Epithelial cell of esophagus (primary cell): ENCODE measurements at regions not wholly inside any gene's neighbourhood (a gene's known extent, or its start where the extent isn't known, plus 50 kb on each side); places are given as distances from the start of the nearest gene placed in this dataset.
A peak's percentile ranks its signal among the peaks of the same experiment; 100 is the strongest.

Source experiments
- DNase-seq: peaks from one replicate; pipeline ENCODE4 v3.0.0; 2010; ENCODE audit warnings: low read depth
- H3K4me3 ChIP-seq: 2 replicates; pipeline ENCODE4 v1.5.1; 2011; ENCODE audit warnings: mild to moderate bottlenecking, low read length, control low read depth
- TF ChIP-seq, protein P1 (sequence below): IDR thresholded peaks from 2 replicates; pipeline ENCODE4 v1.5.1; 2011; ENCODE audit warnings: low read depth, mild to moderate bottlenecking, low read length, control low read depth, inconsistent platforms; ENCODE audit not compliant: insufficient read depth; ENCODE audit errors: missing control alignments

DNA sequence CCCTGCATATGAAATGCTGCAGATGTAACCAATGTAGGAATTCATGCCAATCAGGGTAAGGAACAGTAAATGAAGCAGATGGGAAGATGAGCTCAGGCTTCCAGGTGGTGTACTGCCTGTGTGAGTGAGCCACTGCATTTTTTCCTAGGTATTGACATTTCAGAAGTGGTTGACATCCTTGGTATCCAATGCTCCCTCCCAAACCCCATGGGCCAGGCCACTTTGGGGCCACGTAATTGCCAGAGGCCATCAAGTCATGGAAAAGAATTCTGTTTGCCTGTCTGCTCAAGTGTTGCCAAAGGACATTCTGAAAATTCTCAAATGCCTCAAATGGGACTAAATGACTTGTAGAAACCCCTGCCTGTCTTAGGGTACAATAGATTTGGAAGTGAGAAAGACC, 384.6 kb downstream of the GATA3 start:
- DNase-seq: no peak
- TF ChIP-seq, protein P1, sequence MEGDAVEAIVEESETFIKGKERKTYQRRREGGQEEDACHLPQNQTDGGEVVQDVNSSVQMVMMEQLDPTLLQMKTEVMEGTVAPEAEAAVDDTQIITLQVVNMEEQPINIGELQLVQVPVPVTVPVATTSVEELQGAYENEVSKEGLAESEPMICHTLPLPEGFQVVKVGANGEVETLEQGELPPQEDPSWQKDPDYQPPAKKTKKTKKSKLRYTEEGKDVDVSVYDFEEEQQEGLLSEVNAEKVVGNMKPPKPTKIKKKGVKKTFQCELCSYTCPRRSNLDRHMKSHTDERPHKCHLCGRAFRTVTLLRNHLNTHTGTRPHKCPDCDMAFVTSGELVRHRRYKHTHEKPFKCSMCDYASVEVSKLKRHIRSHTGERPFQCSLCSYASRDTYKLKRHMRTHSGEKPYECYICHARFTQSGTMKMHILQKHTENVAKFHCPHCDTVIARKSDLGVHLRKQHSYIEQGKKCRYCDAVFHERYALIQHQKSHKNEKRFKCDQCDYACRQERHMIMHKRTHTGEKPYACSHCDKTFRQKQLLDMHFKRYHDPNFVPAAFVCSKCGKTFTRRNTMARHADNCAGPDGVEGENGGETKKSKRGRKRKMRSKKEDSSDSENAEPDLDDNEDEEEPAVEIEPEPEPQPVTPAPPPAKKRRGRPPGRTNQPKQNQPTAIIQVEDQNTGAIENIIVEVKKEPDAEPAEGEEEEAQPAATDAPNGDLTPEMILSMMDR: no peak
- no peak overlapping the region for H3K4me3 ChIP-seq

DNA sequence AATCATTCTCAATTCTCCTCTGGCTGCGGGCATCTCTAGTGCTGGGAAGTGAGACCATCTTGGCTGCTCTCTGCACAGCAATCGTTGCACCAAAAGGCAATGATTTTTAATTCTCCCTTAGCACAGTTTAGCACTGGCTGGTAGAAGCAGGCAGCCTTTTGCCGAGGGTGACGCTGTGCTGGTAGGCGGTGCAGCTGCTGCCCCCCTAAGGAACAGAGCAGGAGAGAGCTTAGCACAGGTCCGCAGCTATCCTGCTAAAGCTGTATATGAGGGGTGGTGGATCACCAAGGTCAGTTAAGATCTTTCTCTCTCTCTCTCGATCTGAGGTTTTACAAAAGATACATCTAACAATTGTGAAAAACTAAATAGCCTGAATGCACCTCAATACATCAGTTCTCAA, 390.1 kb downstream of the GATA3 start:
- no peak overlapping the region for H3K4me3 ChIP-seq
- DNase-seq: no peak
- TF ChIP-seq, protein P1: no peak

DNA sequence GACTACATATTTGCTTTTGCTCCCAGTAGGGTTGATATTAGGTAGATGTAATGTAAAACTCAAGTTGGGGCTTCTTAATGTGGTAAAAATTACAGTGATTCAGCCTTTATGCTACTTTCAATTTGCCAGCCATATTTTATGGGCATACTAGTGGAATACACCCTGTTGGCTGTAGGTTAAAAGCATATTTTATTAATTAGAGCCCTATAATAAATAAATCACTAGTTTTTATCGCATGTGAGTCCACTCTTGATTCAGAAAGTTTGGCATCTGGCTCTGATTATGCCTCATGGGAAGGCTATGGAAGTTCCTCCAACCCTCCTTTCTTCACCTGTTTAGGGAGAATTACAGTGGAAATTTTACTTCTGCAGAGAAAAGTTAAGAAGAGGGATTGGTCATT, 390.9 kb downstream of the GATA3 start:
- no peak for DNase-seq
- no peak overlapping the region for H3K4me3 ChIP-seq
- TF ChIP-seq, protein P1: no peak

DNA sequence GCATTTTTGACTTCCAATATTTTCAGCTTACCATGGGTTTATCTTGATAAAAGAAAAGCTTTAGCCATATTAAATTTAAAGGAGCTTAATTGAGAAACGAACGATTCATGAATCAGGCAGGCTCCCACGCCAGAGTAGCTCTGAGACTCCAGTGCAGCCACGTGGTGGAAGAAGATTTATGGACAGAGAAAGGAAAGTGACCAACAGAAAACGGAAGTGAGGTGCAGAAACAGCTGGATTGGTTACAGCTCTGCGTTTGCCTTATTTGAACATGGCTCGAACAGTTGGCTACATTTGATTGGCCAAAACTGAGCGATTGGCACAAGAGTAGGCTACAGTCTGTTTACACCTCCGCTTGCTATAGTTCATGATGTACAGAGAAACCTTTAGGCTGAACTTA, 395.4 kb downstream of the GATA3 start:
- DNase-seq: no peak
- no peak overlapping the region for H3K4me3 ChIP-seq
- TF ChIP-seq, protein P1: no peak

DNA sequence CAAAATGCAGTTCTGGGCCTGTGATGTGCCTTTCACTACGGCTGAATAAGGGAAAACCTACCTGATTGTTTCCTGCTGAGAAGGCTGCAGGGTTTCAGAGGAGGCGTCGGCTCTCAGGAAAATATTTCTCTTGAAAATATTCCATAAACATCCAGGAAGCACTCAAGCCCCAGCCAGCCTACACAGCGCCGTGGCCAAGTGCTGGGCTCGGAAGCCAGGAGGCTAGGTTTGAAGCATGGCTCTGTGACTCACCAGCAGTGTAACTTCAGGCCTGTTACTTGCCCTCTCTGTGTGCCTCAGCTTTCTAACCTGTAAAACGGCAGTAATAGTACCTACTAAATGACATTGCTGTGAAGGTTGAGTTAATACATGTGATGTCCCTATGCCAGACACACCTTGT, 399.1 kb downstream of the GATA3 start:
- peak; percentile 66 for DNase-seq
- H3K4me3 ChIP-seq: no peak overlapping the region
- TF ChIP-seq, protein P1: no peak

DNA sequence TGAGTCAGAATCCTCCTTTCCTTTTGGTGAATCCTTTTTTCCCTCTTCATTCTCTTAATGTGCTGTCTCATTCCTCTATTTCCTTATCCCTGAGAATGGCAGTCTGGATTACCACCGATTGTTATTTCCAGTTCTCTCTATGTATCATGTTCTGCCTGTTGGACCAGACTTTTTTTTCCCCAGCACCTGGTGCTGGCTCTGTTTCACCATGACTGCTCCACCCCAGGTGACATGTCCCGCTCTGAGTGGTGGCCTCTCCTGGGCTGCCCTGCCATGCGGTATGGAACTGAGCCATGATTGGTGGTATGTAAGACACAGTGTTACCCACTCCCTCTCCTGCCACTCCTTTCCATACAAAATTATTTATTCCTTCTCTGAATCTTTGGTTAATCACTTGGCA, 399.9 kb downstream of the GATA3 start:
- TF ChIP-seq, protein P1: no peak
- no peak overlapping the region for H3K4me3 ChIP-seq
- peak; percentile 59 for DNase-seq

DNA sequence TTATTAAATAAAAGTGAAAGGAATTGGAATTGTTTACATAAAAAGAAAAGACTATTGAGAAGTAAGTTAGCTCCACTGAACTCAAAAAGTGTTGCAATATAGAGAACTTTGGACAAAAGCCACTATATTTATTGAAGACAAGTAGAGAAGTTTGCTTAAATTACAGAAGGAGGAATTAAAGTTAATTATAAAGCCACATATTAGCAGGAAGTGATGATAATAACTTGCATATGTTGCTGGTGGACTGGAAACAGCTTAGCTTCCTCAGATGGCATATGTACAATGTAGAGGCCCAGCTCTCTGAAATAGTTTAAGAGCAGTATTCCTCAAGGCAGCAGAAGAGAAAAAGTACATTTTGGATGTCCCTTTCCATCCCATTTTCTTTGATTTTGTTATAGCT, 400.7 kb downstream of the GATA3 start:
- H3K4me3 ChIP-seq: no peak overlapping the region
- TF ChIP-seq, protein P1: no peak
- DNase-seq: no peak
